Thoracic aorta (tissue), 2 donors: ENCODE measurements at regions not wholly inside any gene's neighbourhood (a gene's known extent, or its start where the extent isn't known, plus 50 kb on each side); places are given as distances from the start of the nearest gene placed in this dataset.

Experiments
- ATAC-seq: fragments of 150-250 bp; one replicate; pipeline ENCODE4 v1.8.0; 2017; ENCODE audit warnings: low read depth; ENCODE audit not compliant: insufficient number of reproducible peaks, low FRiP score
- DNase-seq: peaks from one replicate; pipeline ENCODE4 v3.0.0-alpha.2; 2020; ENCODE audit warnings: low spot score
- H3K27ac ChIP-seq, 2 donors: fragments of 200-600 bp; sonication (generic); 1 replicate in 1 of 2; 2 replicates in 1 of 2; pipeline ENCODE4 v1.5.1; 2016; ENCODE audit warnings: mild to moderate bottlenecking in 2 of 2, moderate library complexity in 2 of 2
- H3K27me3 ChIP-seq: fragments of 200-600 bp; sonication (generic); replicated peaks from 2 replicates; pipeline ENCODE4 v1.6.0; 2016; ENCODE audit warnings: mild to moderate bottlenecking; ENCODE audit not compliant: insufficient read depth
- H3K36me3 ChIP-seq: fragments of 200-600 bp; sonication (generic); one replicate; pipeline ENCODE4 v1.5.1; 2016
- H3K4me1 ChIP-seq, 2 donors: fragments of 200-600 bp; sonication (generic); 1 replicate in 1 of 2; 2 replicates in 1 of 2; pipeline versions ENCODE4 v1.5.1 to v1.6.0; 2016; ENCODE audit warnings: low read depth in 2 of 2, mild to moderate bottlenecking in 1 of 2; ENCODE audit not compliant: control insufficient read depth in 1 of 2
- H3K4me3 ChIP-seq: fragments of 200-600 bp; sonication (generic); 2 replicates; pipeline ENCODE4 v1.5.1; 2016; ENCODE audit warnings: mild to moderate bottlenecking
- H3K9me3 ChIP-seq: fragments of 200-600 bp; sonication (generic); 2 replicates; pipeline ENCODE4 v1.5.1; 2016
- TF ChIP-seq, protein P1 (sequence below): fragments of 200-600 bp; sonication (generic); IDR thresholded peaks from one replicate; pipeline ENCODE4 v1.5.1; 2019; ENCODE audit warnings: antibody characterized with exemption

DNA sequence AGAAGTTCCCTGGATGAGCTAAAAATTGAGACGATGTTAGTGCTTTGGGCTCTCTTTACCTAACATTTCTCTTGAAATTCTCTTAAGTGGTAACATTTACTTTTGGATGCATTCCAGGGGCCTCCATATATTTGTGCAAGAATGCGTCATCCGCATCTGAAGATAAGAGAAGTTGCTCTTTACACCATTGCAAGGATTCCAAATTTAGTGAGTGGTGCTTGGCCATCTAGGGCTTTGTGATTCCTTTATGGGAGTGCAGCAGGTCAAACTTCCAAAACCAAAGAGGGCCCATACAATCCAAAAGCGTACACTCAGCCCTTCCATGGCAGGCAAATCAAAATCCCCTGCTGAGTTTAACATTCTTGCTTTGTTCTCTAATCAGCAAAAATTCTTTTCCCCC, 102.0 kb upstream of the DMAC1 start:
- H3K9me3 ChIP-seq, result no peaks in the 10 kb centered on the region
- H3K27me3 ChIP-seq, result no peaks in the 10 kb centered on the region
- no peak overlapping the region for H3K4me3 ChIP-seq
- DNase-seq, result no peak
- no peak for ATAC-seq
- H3K36me3 ChIP-seq, result no peaks in the 10 kb centered on the region
- no peaks in the 10 kb centered on the region for H3K4me1 ChIP-seq
- TF ChIP-seq, protein P1, sequence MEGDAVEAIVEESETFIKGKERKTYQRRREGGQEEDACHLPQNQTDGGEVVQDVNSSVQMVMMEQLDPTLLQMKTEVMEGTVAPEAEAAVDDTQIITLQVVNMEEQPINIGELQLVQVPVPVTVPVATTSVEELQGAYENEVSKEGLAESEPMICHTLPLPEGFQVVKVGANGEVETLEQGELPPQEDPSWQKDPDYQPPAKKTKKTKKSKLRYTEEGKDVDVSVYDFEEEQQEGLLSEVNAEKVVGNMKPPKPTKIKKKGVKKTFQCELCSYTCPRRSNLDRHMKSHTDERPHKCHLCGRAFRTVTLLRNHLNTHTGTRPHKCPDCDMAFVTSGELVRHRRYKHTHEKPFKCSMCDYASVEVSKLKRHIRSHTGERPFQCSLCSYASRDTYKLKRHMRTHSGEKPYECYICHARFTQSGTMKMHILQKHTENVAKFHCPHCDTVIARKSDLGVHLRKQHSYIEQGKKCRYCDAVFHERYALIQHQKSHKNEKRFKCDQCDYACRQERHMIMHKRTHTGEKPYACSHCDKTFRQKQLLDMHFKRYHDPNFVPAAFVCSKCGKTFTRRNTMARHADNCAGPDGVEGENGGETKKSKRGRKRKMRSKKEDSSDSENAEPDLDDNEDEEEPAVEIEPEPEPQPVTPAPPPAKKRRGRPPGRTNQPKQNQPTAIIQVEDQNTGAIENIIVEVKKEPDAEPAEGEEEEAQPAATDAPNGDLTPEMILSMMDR, result no peak
- H3K27ac ChIP-seq, result no peak overlapping the region

DNA sequence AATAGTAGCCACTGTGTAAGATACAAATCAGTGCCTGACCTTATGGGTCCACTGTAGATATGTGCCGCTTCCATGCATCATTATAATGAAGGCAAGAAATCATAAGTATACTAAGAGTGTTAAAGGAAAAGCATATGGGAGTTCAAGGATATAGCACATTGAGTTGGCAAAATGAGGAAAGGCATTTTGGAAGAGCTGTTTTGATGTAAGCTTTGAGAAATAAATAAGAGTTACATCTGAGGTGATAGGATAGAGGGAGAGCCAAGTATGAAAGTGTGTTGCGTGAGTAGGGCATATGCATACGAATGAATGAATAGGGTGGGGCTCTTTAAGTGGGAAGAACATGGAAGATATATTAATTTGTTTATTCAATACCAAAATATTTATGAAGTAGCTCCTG, 101.0 kb upstream of the DMAC1 start:
- ATAC-seq (no peak), DNase-seq (no peak)
- Histone ChIP-seq H3K36me3 (no peaks in the 10 kb centered on the region), H3K9me3 (no peaks in the 10 kb centered on the region), H3K27ac (no peak overlapping the region), H3K4me1 (no peaks in the 10 kb centered on the region), H3K4me3 (no peak overlapping the region), H3K27me3 (no peaks in the 10 kb centered on the region)
- TF ChIP-seq, protein P1, result no peak

DNA sequence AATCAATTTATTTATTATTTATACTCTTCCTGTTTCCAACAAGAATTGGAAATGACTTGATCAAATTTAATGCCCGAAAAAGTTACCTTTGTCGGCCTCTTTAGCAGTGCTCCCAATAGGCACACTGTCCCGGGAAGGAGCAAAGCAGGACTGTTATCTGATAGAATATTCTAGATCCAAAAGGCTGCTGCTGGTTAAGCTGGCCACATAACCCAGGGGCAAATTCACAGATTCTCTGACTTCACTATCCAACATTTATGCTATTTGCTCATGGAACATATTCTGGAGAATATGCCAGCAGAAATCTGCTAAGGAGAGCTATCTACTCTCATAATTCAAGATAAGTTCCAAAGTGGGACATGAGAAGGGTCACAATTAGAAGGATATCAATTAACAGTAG, 100.2 kb upstream of the DMAC1 start:
- DNase-seq (no peak), ATAC-seq (no peak)
- Histone ChIP-seq H3K4me1 (no peaks in the 10 kb centered on the region), H3K36me3 (no peaks in the 10 kb centered on the region), H3K27ac (no peak overlapping the region), H3K27me3 (no peaks in the 10 kb centered on the region), H3K4me3 (no peak overlapping the region), H3K9me3 (no peaks in the 10 kb centered on the region)
- TF ChIP-seq, protein P1, result no peak

GRCh38 chr9:7894231-7894630, 94.7 kb upstream of the DMAC1 start:
- no peak for ATAC-seq
- H3K9me3 ChIP-seq, result no peaks in the 10 kb centered on the region
- H3K36me3 ChIP-seq, result no peaks in the 10 kb centered on the region
- H3K27ac ChIP-seq, result no peak overlapping the region
- peaks cover 0 to 10% of the 10 kb centered on the region in 2 donors for H3K4me1 ChIP-seq
- H3K4me3 ChIP-seq, result no peak overlapping the region
- TF ChIP-seq, protein P1, result no peak
- H3K27me3 ChIP-seq, result no peaks in the 10 kb centered on the region
- no peak for DNase-seq

DNA sequence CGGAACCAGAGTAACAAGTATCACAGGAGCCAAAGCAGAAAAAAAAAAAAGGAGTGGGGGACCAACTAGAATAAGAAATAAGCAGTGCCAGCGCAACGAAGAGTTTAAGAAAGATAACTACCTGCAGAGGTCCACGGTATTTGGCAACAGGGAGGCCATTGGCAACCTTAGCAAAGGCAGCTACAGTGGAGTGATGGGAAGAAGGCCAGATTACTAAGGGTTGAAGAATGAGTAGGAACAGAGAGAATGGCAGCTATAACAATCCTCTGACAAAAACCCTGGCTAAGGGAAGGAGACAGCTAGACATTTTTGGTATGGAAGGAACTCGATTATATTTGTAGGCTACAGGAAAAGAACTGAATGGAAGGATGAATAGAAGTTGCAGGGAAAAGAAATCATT, 93.4 kb upstream of the DMAC1 start:
- Histone ChIP-seq H3K4me3 (no peak overlapping the region), H3K36me3 (no peaks in the 10 kb centered on the region), H3K4me1 (peaks cover 0 to 10% of the 10 kb centered on the region in 2 donors), H3K27ac (no peak overlapping the region), H3K27me3 (no peaks in the 10 kb centered on the region), H3K9me3 (no peaks in the 10 kb centered on the region)
- DNase-seq, result no peak
- TF ChIP-seq, protein P1, result no peak
- ATAC-seq, result no peak
